H1 (cell line): ENCODE measurements at regions not wholly inside any gene's neighbourhood (a gene's known extent, or its start where the extent isn't known, plus 50 kb on each side); places are given as distances from the start of the nearest gene placed in this dataset.

Experiments
- CTCF ChIA-PET: fragments of 300-600 bp; sonication (Branson Sonifier 250); formaldehyde crosslinking; loops from one replicate; lab custom pipeline; 2021; ENCODE audit not compliant: partially characterized antibody; lab: Charles Lee
- POLR2A ChIA-PET: fragments of 300-600 bp; sonication (Branson Sonifier 250); formaldehyde crosslinking; loops from one replicate; lab custom pipeline; 2021; ENCODE audit warnings: inconsistent platforms; ENCODE audit not compliant: partially characterized antibody; lab: Charles Lee
- DNase-seq, 2 experiments: peaks; one replicate each; pipeline versions ENCODE4 v3.0.0 to v3.0.0-alpha.2; 2010 to 2022; ENCODE audit warnings: low spot score in 2 of 2, low read depth in 1 of 2, mixed read lengths in 1 of 2
- FAIRE-seq: peaks from 2 replicates; lab custom pipeline; 2011; peaks lifted over from hg19 to GRCh38; lab: Jason Lieb, UNC
- H2AFZ ChIP-seq: 2 replicates; pipeline ENCODE4 v1.8.1; 2012; ENCODE audit warnings: low read length, inconsistent platforms
- H2AK5ac ChIP-seq: 2 replicates; pipeline ENCODE4 v1.6.1; 2013; ENCODE audit warnings: low read depth, low read length
- H2BK120ac ChIP-seq: replicated peaks from 2 replicates; pipeline ENCODE3; 2013; ENCODE audit warnings: low read depth, low read length, inconsistent platforms
- H2BK12ac ChIP-seq: 2 replicates; pipeline ENCODE4 v1.6.1; 2013; ENCODE audit warnings: low read depth, low read length
- H2BK15ac ChIP-seq: 2 replicates; pipeline ENCODE4 v1.6.1; 2013; ENCODE audit warnings: low read length
- H2BK20ac ChIP-seq: 2 replicates; pipeline ENCODE4 v1.6.1; 2013; ENCODE audit warnings: low read length
- H2BK5ac ChIP-seq: 2 replicates; pipeline ENCODE4 v1.6.1; 2013; ENCODE audit warnings: low read depth, low read length
- H3K14ac ChIP-seq: 2 replicates; pipeline ENCODE4 v1.6.1; 2013; ENCODE audit warnings: inconsistent platforms; ENCODE audit not compliant: insufficient read length
- H3K18ac ChIP-seq: 2 replicates; pipeline ENCODE4 v1.6.1; 2013; ENCODE audit warnings: low read length; ENCODE audit errors: extremely low read depth
- H3K23ac ChIP-seq: 2 replicates; pipeline ENCODE4 v1.6.1; 2013; ENCODE audit warnings: inconsistent platforms; ENCODE audit not compliant: insufficient read length
- H3K23me2 ChIP-seq: 2 replicates; pipeline ENCODE4 v1.6.1; 2013; ENCODE audit warnings: low read depth, low read length
- H3K27ac ChIP-seq: 2 replicates; pipeline ENCODE4 v1.6.1; 2011; ENCODE audit warnings: low read depth, low read length, inconsistent platforms
- H3K27me3 ChIP-seq, 4 experiments: replicated peaks in 1 of 4; 1 replicate in 1 of 4; 2 replicates in 3 of 4; pipeline versions ENCODE4 v1.6.1 to v1.8.1; 2011 to 2013; ENCODE audit warnings: low read length in 3 of 4, mild to moderate bottlenecking in 3 of 4, inconsistent platforms in 2 of 4, mixed read lengths in 2 of 4, moderate library complexity in 1 of 4; ENCODE audit not compliant: control insufficient read depth in 3 of 4, insufficient read depth in 3 of 4; ENCODE audit errors: extremely low read depth in 1 of 4
- H3K36me3 ChIP-seq, 4 experiments: 2 replicates each; pipeline versions ENCODE4 v1.6.1 to v1.8.1; 2011 to 2013; ENCODE audit warnings: mild to moderate bottlenecking in 4 of 4, low read length in 3 of 4, moderate library complexity in 2 of 4, control low read depth in 1 of 4, inconsistent platforms in 1 of 4; ENCODE audit not compliant: insufficient read depth in 4 of 4, control insufficient read depth in 2 of 4
- H3K4ac ChIP-seq: replicated peaks from 2 replicates; pipeline ENCODE3; 2013; ENCODE audit warnings: low read length, low read depth, mixed read lengths, inconsistent platforms; ENCODE audit not compliant: insufficient read length
- H3K4me1 ChIP-seq, 4 experiments: replicated peaks in 1 of 4; 1 replicate in 1 of 4; 2 replicates in 3 of 4; pipeline versions ENCODE4 v1.6.1 to v1.8.1; 2011 to 2013; ENCODE audit warnings: low read length in 3 of 4, inconsistent platforms in 2 of 4, mixed read lengths in 1 of 4; ENCODE audit not compliant: insufficient read depth in 4 of 4, control insufficient read depth in 3 of 4
- H3K4me2 ChIP-seq, 2 experiments: 2 replicates each; pipeline versions ENCODE4 v1.6.1 to v1.8.1; 2011 to 2013; ENCODE audit warnings: low read depth in 2 of 2, low read length in 2 of 2, control low read depth in 1 of 2, inconsistent platforms in 1 of 2, mild to moderate bottlenecking in 1 of 2; ENCODE audit not compliant: insufficient read depth in 1 of 2
- H3K4me3 ChIP-seq, 4 experiments: fragments of 200-600, 300-600 bp in 1 of 4; sonication (generic), shearing (Covaris generic), sonication (Bioruptor Twin) in 1 of 4; 2 replicates each; pipeline versions ENCODE4 v1.5.1 to v1.8.1; 2011 to 2016; ENCODE audit warnings: low read length in 4 of 4, low read depth in 3 of 4, control low read depth in 2 of 4, inconsistent platforms in 2 of 4, mild to moderate bottlenecking in 2 of 4, mixed read lengths in 1 of 4, moderate library complexity in 1 of 4; ENCODE audit not compliant: insufficient read depth in 2 of 4; ENCODE audit errors: extremely low read depth in 1 of 4
- H3K56ac ChIP-seq: replicated peaks from 2 replicates; pipeline ENCODE3; 2013; ENCODE audit warnings: low read depth, mild to moderate bottlenecking, mixed read lengths, low read length, inconsistent platforms; ENCODE audit not compliant: insufficient read length
- H3K79me1 ChIP-seq: 2 replicates; pipeline ENCODE4 v1.6.1; 2013; ENCODE audit warnings: low read depth, low read length, control low read depth
- H3K79me2 ChIP-seq, 2 experiments: 2 replicates each; pipeline versions ENCODE4 v1.6.1 to v1.8.1; 2012 to 2013; ENCODE audit warnings: low read length in 2 of 2, mild to moderate bottlenecking in 2 of 2, inconsistent platforms in 1 of 2; ENCODE audit not compliant: insufficient read depth in 2 of 2, control insufficient read depth in 1 of 2
- H3K9ac ChIP-seq, 4 experiments: replicated peaks in 1 of 4; 1 replicate in 1 of 4; 2 replicates in 3 of 4; pipeline versions ENCODE4 v1.6.1 to v1.8.1; 2011 to 2013; ENCODE audit warnings: low read depth in 3 of 4, low read length in 3 of 4, control low read depth in 2 of 4, mild to moderate bottlenecking in 2 of 4, moderate library complexity in 2 of 4, inconsistent platforms in 1 of 4; ENCODE audit errors: extremely low read depth in 1 of 4
- H3K9me3 ChIP-seq, 2 experiments: 2 replicates each; pipeline versions ENCODE4 v1.6.1 to v1.8.1; 2012 to 2013; ENCODE audit warnings: mild to moderate bottlenecking in 2 of 2, moderate library complexity in 2 of 2, control low read depth in 1 of 2, inconsistent platforms in 1 of 2, low read depth in 1 of 2, low read length in 1 of 2, mixed read lengths in 1 of 2; ENCODE audit not compliant: insufficient read depth in 2 of 2
- H4K20me1 ChIP-seq, 2 experiments: replicated peaks in 1 of 2; 2 replicates each; pipeline versions ENCODE3 to v1.8.1; 2011 to 2013; ENCODE audit warnings: inconsistent platforms in 2 of 2, low read length in 2 of 2, mild to moderate bottlenecking in 1 of 2; ENCODE audit not compliant: insufficient read depth in 2 of 2, control insufficient read depth in 1 of 2
- H4K5ac ChIP-seq: 2 replicates; pipeline ENCODE4 v1.6.1; 2013; ENCODE audit warnings: low read length, low read depth, mixed read lengths, inconsistent platforms; ENCODE audit not compliant: insufficient read length
- H4K8ac ChIP-seq: 2 replicates; pipeline ENCODE4 v1.8.0; 2013; ENCODE audit warnings: mild to moderate bottlenecking, moderate library complexity, low read length, inconsistent platforms; ENCODE audit not compliant: insufficient read depth; ENCODE audit errors: extremely low read depth
- H4K91ac ChIP-seq: replicated peaks from 2 replicates; pipeline ENCODE3; 2013; ENCODE audit warnings: low read length, mixed read lengths, inconsistent platforms; ENCODE audit not compliant: insufficient read length
- CHD2 ChIP-seq: IDR thresholded peaks from 2 replicates; pipeline ENCODE4 v1.6.1; 2012; ENCODE audit warnings: low read length, improper control_type of control experiment
- E2F6 ChIP-seq: IDR thresholded peaks from 2 replicates; pipeline ENCODE4 v1.6.1; 2012; ENCODE audit warnings: inconsistent platforms
- HDAC6 ChIP-seq: IDR thresholded peaks from one replicate; pipeline ENCODE4 v1.7.1; 2012; ENCODE audit warnings: low read depth, mild to moderate bottlenecking, inconsistent platforms, low read length, moderate library complexity
- MAFK ChIP-seq: IDR thresholded peaks from 2 replicates; pipeline ENCODE4 v1.6.1; 2012; ENCODE audit warnings: low read depth, mild to moderate bottlenecking, improper control_type of control experiment, low read length
- MAX ChIP-seq: IDR thresholded peaks from 2 replicates; pipeline ENCODE4 v1.6.1; 2012; ENCODE audit warnings: inconsistent platforms
- POLR2A ChIP-seq, 2 experiments: IDR thresholded peaks; 1 replicate in 1 of 2; 2 replicates in 1 of 2; pipeline ENCODE4 v1.6.1; 2011; ENCODE audit warnings: low read depth in 2 of 2, low read length in 2 of 2, mild to moderate bottlenecking in 2 of 2; ENCODE audit errors: control extremely low read depth in 1 of 2
- RAD21 ChIP-seq, 2 experiments: IDR thresholded peaks in 1 of 2; conservative IDR thresholded peaks in 1 of 2; 2 replicates each; pipeline ENCODE4 v1.6.1; 2011; ENCODE audit warnings: low read depth in 2 of 2, low read length in 2 of 2, improper control_type of control experiment in 1 of 2, inconsistent platforms in 1 of 2, mild to moderate bottlenecking in 1 of 2, moderate library complexity in 1 of 2
- SAP30 ChIP-seq: fragments of 300-600 bp; sonication (generic); IDR thresholded peaks from 2 replicates; pipeline ENCODE4 v1.7.1; 2012; ENCODE audit warnings: low read length, moderate library complexity, mild to moderate bottlenecking, inconsistent platforms; ENCODE audit not compliant: insufficient read depth, insufficient replicate concordance
- SP1 ChIP-seq: IDR thresholded peaks from 2 replicates; pipeline ENCODE4 v1.6.1; 2011; ENCODE audit warnings: low read depth, low read length
- USF2 ChIP-seq: IDR thresholded peaks from 2 replicates; pipeline ENCODE4 v1.6.1; 2011; ENCODE audit warnings: low read length, improper control_type of control experiment
- YY1 ChIP-seq: IDR thresholded peaks from 2 replicates; pipeline ENCODE4 v1.6.1; 2011; ENCODE audit warnings: low read depth, mild to moderate bottlenecking, low read length
- WGBS, 2 experiments: shearing (Covaris generic) in 1 of 2; methylation state at CpG; one replicate each; pipeline versions ENCODE4 v1.1.6 to v1.1.7; 2013 to 2015; ENCODE audit warnings: low lambda C conversion rate in 2 of 2, mixed read lengths in 2 of 2, inconsistent platforms in 1 of 2, low coverage in 1 of 2, missing lambda C conversion rate in 1 of 2; ENCODE audit not compliant: insufficient replicate concordance in 2 of 2, insufficient coverage in 1 of 2, insufficient read length in 1 of 2; ENCODE audit errors: extremely low coverage in 1 of 2, missing lambda C conversion rate in 1 of 2; 5-methylcytosine and 5-hydroxymethylcytosine counted together

DNA sequence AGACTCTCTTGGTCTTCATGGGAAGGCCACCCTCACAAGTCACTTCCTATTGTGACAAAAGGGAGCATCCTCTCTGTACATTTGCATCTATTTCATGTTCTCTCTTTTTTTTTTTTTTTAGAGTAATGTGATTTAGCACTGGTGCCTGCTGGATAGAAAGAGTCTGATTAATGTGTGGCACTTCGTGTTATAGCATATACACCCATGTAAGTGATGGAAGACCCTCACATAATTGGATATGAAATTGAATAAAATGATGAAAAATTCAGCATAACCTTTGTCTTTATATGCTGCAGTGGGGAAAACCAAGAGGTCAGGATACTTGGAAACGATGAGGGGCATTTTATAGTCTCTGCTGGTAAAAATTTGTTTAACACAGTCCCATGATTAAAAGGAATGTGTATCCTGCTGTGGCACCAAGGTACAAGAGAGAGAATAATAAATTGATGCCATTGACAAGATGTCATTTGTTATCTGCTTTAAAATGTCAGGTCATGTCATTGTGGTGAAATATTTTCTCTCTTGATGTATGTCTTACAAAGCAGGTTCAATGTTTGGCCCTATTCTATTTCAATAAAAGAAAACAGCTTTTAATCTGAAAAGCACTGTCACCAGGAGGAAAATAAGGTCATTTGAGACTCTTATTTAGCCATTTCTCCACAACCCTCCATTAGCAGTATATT, 1115.4 kb downstream of the STPG2 start:
- Histone ChIP-seq H4K5ac (no peak overlapping the region), H3K56ac (no peak overlapping the region), H4K8ac (no peak overlapping the region), H3K36me3 (no peaks in the 10 kb centered on the region), H3K23me2 (no peaks in the 10 kb centered on the region), H2BK120ac (no peak overlapping the region), H3K79me2 (no peaks in the 10 kb centered on the region), H3K79me1 (no peaks in the 10 kb centered on the region), H2BK20ac (no peak overlapping the region), H4K20me1 (no peaks in the 10 kb centered on the region), H3K9ac (no peak overlapping the region), H2AFZ (no peak overlapping the region), H3K14ac (no peak overlapping the region), H2BK5ac (no peak overlapping the region), H4K91ac (no peak overlapping the region), H3K23ac (no peak overlapping the region), H3K9me3 (no peaks in the 10 kb centered on the region)
- CTCF ChIA-PET: interaction anchor here (1.0 kb wide), 1 partner anchor 29 kb away, joined by 3 read pairs; no protein-coding TSS in a partner anchor
- FAIRE-seq: no peak
- TF ChIP-seq MAFK: no peak
- TF ChIP-seq SAP30: no peak
- no peak for TF ChIP-seq YY1
- TF ChIP-seq CHD2: no peak
- TF ChIP-seq USF2: no peak
- no peak for TF ChIP-seq E2F6
- TF ChIP-seq POLR2A (IDR thresholded peaks at IDR 0.05; ENCODE audit: control extremely low read depth in 1 of 2, low read depth in 2 of 2, low read length in 2 of 2): no peak
- TF ChIP-seq MAX: no peak
- TF ChIP-seq SP1: no peak
- no peak for TF ChIP-seq RAD21 (IDR thresholded peaks at IDR 0.05 in 1 of 2, conservative IDR thresholded peaks at IDR 0.05 in 1 of 2; ENCODE audit: low read depth in 2 of 2, low read length in 2 of 2)
- no peak for TF ChIP-seq HDAC6
- TF ChIP-seq, all 59 proteins: peak for 0
- WGBS, 2 experiments: 77% methylated on average over 2 of the region's 2 CpGs; no CpG with 5 or more reads in 1 of the 2 experiments
- Histone ChIP-seq H2BK12ac (no peak overlapping the region), H2AK5ac (no peak overlapping the region), H3K4me1 (peaks cover 0 to 5% (median 1%) of the 10 kb centered on the region in 4 experiments; a peak in 2 of 7 replicates), H3K4me2 (no peak overlapping the region), H3K4ac (no peak overlapping the region), H3K27me3 (no peaks in the 10 kb centered on the region), H3K4me3 (no peak overlapping the region), H3K27ac (no peak overlapping the region), H2BK15ac (no peak overlapping the region), H3K18ac (no peak overlapping the region)
- no peak for DNase-seq
- POLR2A ChIA-PET: no interaction called here
